CD14-positive monocyte (primary cell): ENCODE measurements at regions not wholly inside any gene's neighbourhood (a gene's known extent, or its start where the extent isn't known, plus 50 kb on each side); places are given as distances from the start of the nearest gene placed in this dataset.

Experiments
- DNase-seq, 3 donors: peaks; one replicate each; pipeline ENCODE4 v3.0.0-alpha.2; 2011 to 2022
- H2AFZ ChIP-seq: 2 replicates; pipeline ENCODE4 v1.6.0; 2012; ENCODE audit warnings: mild to moderate bottlenecking, low read depth, low read length, inconsistent platforms; ENCODE audit not compliant: insufficient read depth, poor library complexity, severe bottlenecking
- H3K27ac ChIP-seq, 2 donors: 1 replicate in 1 of 2; 2 replicates in 1 of 2; pipeline ENCODE4 v1.5.1; 2012 to 2013; ENCODE audit warnings: low read length in 2 of 2, control low read depth in 1 of 2, inconsistent platforms in 1 of 2, low read depth in 1 of 2, mild to moderate bottlenecking in 1 of 2
- H3K27me3 ChIP-seq, 2 donors: one replicate each; pipeline versions ENCODE4 v1.6.0 to v1.6.1; 2011 to 2013; ENCODE audit warnings: low read length in 2 of 2; ENCODE audit not compliant: control insufficient read depth in 2 of 2, insufficient read depth in 2 of 2
- H3K36me3 ChIP-seq, 2 donors: replicated peaks in 1 of 2; 1 replicate in 1 of 2; 2 replicates in 1 of 2; pipeline versions ENCODE4 v1.5.1 to v1.6.1; 2012 to 2013; ENCODE audit warnings: low read length in 2 of 2, control low read depth in 1 of 2, inconsistent platforms in 1 of 2, mild to moderate bottlenecking in 1 of 2; ENCODE audit not compliant: insufficient read depth in 2 of 2, control insufficient read depth in 1 of 2
- H3K4me1 ChIP-seq, 2 donors: 1 replicate in 1 of 2; 2 replicates in 1 of 2; pipeline versions ENCODE4 v1.5.1 to v1.6.1; 2012 to 2013; ENCODE audit warnings: low read length in 2 of 2, control low read depth in 1 of 2, inconsistent platforms in 1 of 2, mild to moderate bottlenecking in 1 of 2, moderate library complexity in 1 of 2; ENCODE audit not compliant: insufficient read depth in 2 of 2, control insufficient read depth in 1 of 2
- H3K4me2 ChIP-seq: replicated peaks from 2 replicates; pipeline ENCODE3; 2012; ENCODE audit warnings: low read length, moderate library complexity, mild to moderate bottlenecking; ENCODE audit not compliant: poor library complexity, severe bottlenecking; ENCODE audit errors: extremely low read depth
- H3K4me3 ChIP-seq, 3 experiments: fragments of 200-600 bp in 1 of 3; sonication (generic) in 1 of 3; replicated peaks in 1 of 3; 1 replicate in 2 of 3; 2 replicates in 1 of 3; pipeline ENCODE4 v1.5.1; 2011 to 2013; ENCODE audit warnings: low read length in 3 of 3, mild to moderate bottlenecking in 3 of 3, control low read depth in 2 of 3, low read depth in 2 of 3, inconsistent platforms in 1 of 3, moderate library complexity in 1 of 3
- H3K79me2 ChIP-seq: 2 replicates; pipeline ENCODE4 v1.6.0; 2012; ENCODE audit warnings: mild to moderate bottlenecking, control low read depth, inconsistent platforms, low read length, moderate library complexity; ENCODE audit not compliant: insufficient read depth
- H3K9ac ChIP-seq: 2 replicates; pipeline ENCODE4 v1.6.0; 2017; ENCODE audit warnings: low read length, mild to moderate bottlenecking; ENCODE audit not compliant: insufficient read depth, poor library complexity, severe bottlenecking
- H3K9me3 ChIP-seq, 2 donors: replicated peaks in 1 of 2; 1 replicate in 1 of 2; 2 replicates in 1 of 2; pipeline versions ENCODE4 v1.5.1 to v1.6.1; 2012 to 2013; ENCODE audit warnings: low read length in 2 of 2, control low read depth in 1 of 2; ENCODE audit not compliant: control insufficient read depth in 1 of 2, insufficient read depth in 1 of 2
- H4K20me1 ChIP-seq: 2 replicates; pipeline ENCODE4 v1.6.0; 2012; ENCODE audit warnings: mild to moderate bottlenecking, low read length, control low read depth, moderate library complexity; ENCODE audit not compliant: insufficient read depth
- H3K27ac Mint-ChIP-seq, 7 donors: one replicate each; pipeline ENCODE4 v1.8.0; 2020; ENCODE audit warnings: mild to moderate bottlenecking in 7 of 7, mixed read lengths in 7 of 7, moderate library complexity in 6 of 7, inconsistent platforms in 2 of 7
- H3K27me3 Mint-ChIP-seq, 3 donors: one replicate each; pipeline ENCODE4 v1.8.0; 2021 to 2022; ENCODE audit warnings: low read depth in 3 of 3, mild to moderate bottlenecking in 3 of 3, mixed read lengths in 3 of 3, moderate library complexity in 3 of 3, inconsistent platforms in 1 of 3
- H3K36me3 Mint-ChIP-seq, 2 donors: one replicate each; pipeline ENCODE4 v1.8.0; 2020; ENCODE audit warnings: mixed read lengths in 2 of 2, inconsistent platforms in 1 of 2, mild to moderate bottlenecking in 1 of 2
- H3K4me1 Mint-ChIP-seq: one replicate; pipeline ENCODE4 v1.8.0; 2020; ENCODE audit warnings: mild to moderate bottlenecking, mixed read lengths
- H3K4me3 Mint-ChIP-seq, 2 donors: one replicate each; pipeline ENCODE4 v1.8.0; 2020; ENCODE audit warnings: mild to moderate bottlenecking in 2 of 2, mixed read lengths in 2 of 2, moderate library complexity in 1 of 2
- H3K9me3 Mint-ChIP-seq, 7 donors: one replicate each; pipeline ENCODE4 v1.8.0; 2020 to 2022; ENCODE audit warnings: mixed read lengths in 7 of 7, mild to moderate bottlenecking in 6 of 7, moderate library complexity in 6 of 7, inconsistent platforms in 2 of 7
- CTCF ChIP-seq: fragments of 200-600 bp; IDR thresholded peaks from one replicate; pipeline ENCODE4 v1.8.0; 2022; ENCODE audit warnings: antibody characterized with exemption, mild to moderate bottlenecking
- WGBS: methylation state at CpG from one replicate; pipeline ENCODE4 v1.1.5; 2013; ENCODE audit warnings: missing lambda C conversion rate; ENCODE audit not compliant: insufficient coverage; 5-methylcytosine and 5-hydroxymethylcytosine counted together
- intact Hi-C, 2 donors: fragments of 100-400 bp; cut with micrococcal nuclease; formaldehyde crosslinking; loops; one replicate each; pipeline versions ENCODE4 v1.15.0 to v1.15.1; 2023

GRCh38 chr12:66829660-66830325, 150.9 kb upstream of the GRIP1 start:
- no peak overlapping the region for H3K9ac ChIP-seq
- H2AFZ ChIP-seq = no peak overlapping the region
- H3K36me3 ChIP-seq = no peaks in the 10 kb centered on the region
- H3K9me3 ChIP-seq = no peaks in the 10 kb centered on the region
- no peak for DNase-seq
- Mint-ChIP-seq H3K27me3 (peaks cover 0 to 2% (median 0%) of the 10 kb centered on the region in 3 donors), H3K4me1 (no peaks in the 10 kb centered on the region), H3K4me3 (no peak overlapping the region), H3K27ac (no peak overlapping the region), H3K36me3 (no peaks in the 10 kb centered on the region), H3K9me3 (peaks cover 0 to 3% (median 0%) of the 10 kb centered on the region in 7 donors)
- no peak for TF ChIP-seq CTCF
- H3K27me3 ChIP-seq = no peaks in the 10 kb centered on the region
- intact Hi-C loops = no loop called here
- H4K20me1 ChIP-seq = no peaks in the 10 kb centered on the region
- no peaks in the 10 kb centered on the region for H3K79me2 ChIP-seq
- no peak overlapping the region for H3K4me2 ChIP-seq
- WGBS = 75% methylated on average over 2 of the region's 3 CpGs
- H3K4me1 ChIP-seq = no peaks in the 10 kb centered on the region
- no peak overlapping the region for H3K27ac ChIP-seq
- H3K4me3 ChIP-seq = no peak overlapping the region

- Mint-ChIP-seq H3K27ac (no peak overlapping the region), H3K27me3 (peaks cover 0 to 2% (median 0%) of the 10 kb centered on the region in 3 donors), H3K4me3 (no peak overlapping the region)
Observed at GRCh38 chr12:66831495-66831894, 152.6 kb upstream of the GRIP1 start.

More at GRCh38 chr12:66831495-66831894, 152.6 kb upstream of the GRIP1 start:
- Histone ChIP-seq H4K20me1 (no peaks in the 10 kb centered on the region), H2AFZ (no peak overlapping the region), H3K27ac (no peak overlapping the region), H3K79me2 (no peaks in the 10 kb centered on the region), H3K4me1 (no peaks in the 10 kb centered on the region), H3K9ac (no peak overlapping the region), H3K36me3 (no peaks in the 10 kb centered on the region), H3K4me2 (no peak overlapping the region), H3K9me3 (no peaks in the 10 kb centered on the region), H3K4me3 (no peak overlapping the region), H3K27me3 (no peaks in the 10 kb centered on the region)
- no peak for DNase-seq
- Mint-ChIP-seq H3K36me3 (no peaks in the 10 kb centered on the region), H3K4me1 (no peaks in the 10 kb centered on the region), H3K9me3 (no peaks in the 10 kb centered on the region)
- WGBS = no CpG with 5 or more reads among the region's 4 CpGs
- TF ChIP-seq CTCF = no peak
- intact Hi-C loops = no loop called here
